Stimulated activated CD8-positive, alpha-beta memory T cell treated with anti-CD3 and anti-CD28 coated beads, Interleukin-12 subunit alpha, Interleukin-12 subunit beta, amount 100 ng/mL, for 1 hour (primary cell): ENCODE measurements at regions not wholly inside any gene's neighbourhood (a gene's known extent, or its start where the extent isn't known, plus 50 kb on each side); places are given as distances from the start of the nearest gene placed in this dataset.

Experiments used
- DNase-seq: peaks from one replicate; pipeline ENCODE4 v3.0.0-alpha.2; 2020; ENCODE audit warnings: low read depth

DNA sequence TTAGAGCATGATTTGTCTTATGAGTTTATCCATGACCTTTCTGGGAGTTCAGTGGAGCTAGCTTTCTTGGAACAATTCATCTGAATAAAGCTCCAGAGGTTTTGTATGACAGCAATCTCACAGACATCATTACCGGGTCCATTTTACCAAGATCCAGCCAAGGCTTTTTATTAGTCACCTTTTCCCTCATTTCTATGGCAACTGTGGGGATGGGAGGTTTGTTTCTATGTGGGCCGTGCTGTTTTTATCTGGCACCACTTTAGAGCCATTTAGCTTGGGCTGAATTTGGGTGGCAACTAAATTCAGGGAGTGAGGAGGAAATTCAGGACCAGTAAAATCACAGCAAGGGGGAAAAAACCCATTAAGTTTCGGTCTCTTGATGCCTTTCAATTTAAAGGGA is 245.7 kb downstream of the NSG2 start:
- no peak for DNase-seq

DNA sequence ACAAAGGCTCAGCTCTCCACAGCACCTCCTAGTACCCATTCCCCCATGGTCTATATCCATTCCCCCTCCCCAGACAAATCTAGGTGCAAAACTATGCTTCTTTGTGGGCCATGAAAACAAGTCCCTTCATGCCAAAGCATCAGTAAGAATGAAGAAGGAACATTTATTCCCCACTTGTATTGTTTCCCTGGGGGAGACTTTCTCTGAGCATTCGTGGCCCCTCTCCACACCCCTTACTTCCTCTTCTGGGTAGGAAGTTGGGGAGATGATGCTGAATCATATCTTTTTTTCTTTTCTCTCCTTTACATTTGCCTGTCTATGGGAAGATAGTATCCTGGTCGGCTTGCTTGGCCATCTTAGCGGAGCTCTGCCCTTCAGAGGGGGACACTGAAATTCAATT is 246.8 kb downstream of the NSG2 start:
- no peak for DNase-seq

DNA sequence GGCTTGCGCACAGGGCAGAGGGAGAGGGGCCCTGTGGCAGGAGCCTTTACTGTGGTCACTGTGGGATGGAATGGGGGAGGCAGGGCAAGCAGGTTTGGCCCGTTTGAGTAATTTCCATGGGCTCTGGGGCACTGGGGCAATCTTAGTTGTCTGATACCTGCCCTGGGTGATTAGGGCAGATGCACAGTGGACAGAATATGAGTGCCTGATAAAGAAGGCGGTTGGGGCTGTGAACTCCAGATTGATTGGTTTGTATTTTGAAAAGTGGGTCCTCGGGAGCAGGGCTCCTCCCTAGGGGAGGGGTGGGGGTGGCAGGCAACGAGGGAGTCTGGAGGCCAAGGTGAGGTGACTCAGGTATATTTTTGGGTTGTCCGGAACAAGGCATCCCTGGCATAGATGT is 247.5 kb downstream of the NSG2 start:
- DNase-seq: no peak

DNA sequence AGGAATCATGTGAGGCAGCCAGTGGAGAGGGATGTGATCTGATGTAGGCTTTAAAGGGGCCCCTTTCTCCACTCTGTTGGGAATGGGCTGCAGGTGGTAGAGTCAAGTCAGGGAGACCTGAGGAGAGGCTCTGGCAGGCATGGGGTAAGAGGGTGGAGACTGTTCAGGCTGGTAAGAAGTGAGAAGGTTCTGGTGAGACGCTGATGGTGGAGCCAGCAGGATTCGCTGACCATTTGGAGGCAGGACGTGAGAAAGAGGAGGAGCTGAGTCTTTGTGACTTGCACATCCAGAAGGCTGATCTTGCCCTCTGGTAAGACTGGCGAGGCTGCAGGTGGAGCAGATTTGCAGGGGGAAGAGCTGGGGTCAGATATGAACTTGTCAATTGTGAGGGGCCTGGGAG is 248.0 kb downstream of the NSG2 start:
- DNase-seq: no peak

DNA sequence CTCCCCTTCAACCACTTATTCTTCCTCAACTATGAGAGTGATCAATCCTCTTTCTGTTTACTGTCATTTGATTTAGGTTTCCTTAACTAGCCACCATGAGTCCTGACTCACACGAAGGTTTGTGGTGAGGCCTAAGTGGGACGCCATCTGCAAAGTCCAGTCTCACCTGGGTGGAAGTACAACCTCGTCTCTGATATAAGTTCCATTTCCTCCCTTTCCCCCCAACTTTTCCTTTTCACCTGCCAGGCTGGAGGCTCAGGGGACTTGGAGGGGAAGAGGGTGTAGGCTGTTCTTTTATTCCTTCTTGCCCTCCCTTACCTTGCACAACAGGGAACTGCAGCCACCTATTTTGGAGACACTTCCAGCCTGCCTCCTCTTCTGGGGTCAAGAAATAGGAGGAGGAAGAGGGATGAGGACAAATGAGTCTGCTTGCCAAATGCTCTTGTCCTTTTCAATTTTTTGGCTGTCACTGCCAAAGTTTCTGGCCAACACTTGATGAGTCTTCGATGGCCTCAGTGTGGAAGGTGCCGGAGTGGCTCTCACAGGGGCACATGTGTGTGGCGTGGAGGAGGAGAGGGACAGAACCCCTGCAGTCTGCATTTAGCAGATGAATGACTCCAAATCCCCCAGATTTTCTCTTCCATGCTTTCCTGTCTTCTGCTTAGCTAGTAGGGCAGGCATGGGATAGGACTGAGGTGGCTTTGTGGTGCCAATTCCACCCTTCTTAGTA is 249.6 kb downstream of the NSG2 start:
- DNase-seq: no peak

DNA sequence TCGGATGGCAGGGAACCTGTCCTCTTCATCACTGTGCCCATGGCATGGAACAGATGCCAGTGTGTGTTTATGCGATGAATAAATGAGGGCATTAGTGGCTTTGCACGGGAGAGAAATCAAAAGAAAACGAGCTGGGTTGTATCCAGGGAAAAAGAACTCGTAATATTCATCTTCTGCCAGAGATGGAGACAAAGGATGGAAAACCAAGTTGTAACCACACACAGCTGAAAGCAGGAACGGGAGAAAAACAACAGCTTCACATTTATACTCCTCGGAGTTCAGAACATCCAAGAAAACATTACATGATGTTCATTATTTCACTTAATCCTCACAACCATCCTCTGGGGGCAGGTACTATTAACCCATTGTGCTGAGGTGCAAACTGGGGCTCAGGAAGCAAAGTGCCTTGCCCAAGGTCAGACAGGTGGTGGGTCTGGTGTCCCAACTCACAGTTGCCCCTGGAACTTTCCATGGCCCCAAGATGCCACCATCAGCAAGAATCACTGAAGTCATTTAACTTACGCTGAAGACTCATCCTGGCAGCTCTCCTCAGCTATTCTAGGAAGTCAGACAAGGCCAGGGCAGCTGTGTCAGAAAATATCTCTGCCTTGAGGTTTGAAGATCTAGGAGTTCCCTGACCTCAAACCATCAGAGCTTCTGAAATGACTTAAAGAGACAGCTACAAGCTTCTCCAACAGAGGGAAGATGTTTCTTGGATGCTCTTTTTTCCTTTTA is 250.4 kb downstream of the NSG2 start:
- DNase-seq: no peak

DNA sequence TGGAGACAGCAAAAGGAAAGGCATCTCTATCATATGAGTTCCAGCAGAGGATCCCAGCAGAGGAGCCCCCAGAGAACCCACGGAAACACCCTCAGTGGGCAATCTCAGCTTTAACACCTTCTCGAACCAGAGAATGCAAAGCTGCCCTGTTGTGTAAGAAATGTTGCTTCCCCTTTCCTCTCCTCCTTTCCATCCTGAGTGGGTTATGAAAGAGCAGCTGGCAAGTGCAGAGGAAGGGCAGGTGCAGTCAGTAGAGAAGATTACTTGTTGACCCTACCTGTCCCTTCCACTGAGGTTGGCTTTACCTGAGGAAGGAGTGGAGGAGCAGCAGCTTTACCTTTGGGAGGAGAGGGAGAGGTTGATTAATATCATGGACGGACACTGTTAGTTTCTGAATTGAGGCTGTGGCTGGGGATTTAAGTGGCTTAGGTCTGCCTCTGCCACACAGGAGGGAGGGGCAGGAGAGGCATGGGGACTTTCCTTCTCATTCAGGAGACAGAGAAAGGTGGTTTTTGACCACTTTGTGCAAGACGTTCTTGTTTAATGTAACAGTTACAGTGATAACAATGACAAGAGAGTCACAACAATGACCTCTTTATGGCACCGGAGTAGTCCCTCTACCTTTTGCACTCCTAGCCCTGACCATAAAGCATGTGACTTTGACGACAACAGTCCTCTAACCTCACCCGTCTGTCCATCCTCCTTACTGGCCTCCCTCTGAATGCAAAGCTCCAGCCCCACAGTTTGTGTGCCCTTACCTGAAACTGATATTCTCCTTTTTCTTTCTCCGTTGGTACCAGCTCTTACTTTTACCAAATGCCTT is 254.8 kb downstream of the NSG2 start:
- no peak for DNase-seq

DNA sequence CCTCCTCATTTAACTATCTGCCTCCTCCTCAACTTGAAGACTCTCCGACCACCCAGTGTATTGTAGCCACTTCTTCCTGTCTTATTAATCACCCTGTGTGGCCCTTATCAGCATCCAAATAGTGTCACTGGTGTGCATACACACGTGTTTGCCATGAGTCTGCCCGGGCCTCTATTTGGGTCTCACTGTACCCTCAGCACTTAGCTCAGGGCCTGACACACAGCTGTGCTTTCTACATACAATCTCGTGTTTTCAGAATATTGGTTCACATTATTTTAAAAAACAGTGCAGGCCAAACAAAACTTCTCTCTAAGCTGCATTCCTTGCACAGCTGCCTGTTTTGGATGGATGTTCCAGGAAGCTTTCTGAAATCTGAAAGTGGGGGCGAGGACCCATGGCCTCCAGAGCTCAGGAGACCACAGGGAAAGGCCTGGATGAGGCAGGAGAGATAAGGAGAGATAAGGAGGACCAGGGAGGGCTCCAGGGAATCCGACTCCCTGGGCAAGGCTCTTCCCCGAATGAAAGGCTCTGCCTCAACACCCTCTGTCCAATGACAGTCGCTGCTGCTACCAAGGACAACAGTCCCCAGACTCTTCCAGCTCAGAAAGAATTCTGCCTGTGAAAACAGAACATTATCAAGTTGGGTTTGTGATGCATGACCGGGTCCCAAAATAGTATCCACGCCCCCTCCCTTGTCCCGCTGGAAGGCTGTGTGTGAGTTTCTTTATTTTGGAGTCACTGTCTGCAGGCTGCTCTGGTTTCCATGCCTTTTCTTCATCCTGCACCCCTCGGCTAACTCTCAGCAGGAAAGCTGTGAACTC is 255.6 kb downstream of the NSG2 start:
- DNase-seq: no peak

DNA sequence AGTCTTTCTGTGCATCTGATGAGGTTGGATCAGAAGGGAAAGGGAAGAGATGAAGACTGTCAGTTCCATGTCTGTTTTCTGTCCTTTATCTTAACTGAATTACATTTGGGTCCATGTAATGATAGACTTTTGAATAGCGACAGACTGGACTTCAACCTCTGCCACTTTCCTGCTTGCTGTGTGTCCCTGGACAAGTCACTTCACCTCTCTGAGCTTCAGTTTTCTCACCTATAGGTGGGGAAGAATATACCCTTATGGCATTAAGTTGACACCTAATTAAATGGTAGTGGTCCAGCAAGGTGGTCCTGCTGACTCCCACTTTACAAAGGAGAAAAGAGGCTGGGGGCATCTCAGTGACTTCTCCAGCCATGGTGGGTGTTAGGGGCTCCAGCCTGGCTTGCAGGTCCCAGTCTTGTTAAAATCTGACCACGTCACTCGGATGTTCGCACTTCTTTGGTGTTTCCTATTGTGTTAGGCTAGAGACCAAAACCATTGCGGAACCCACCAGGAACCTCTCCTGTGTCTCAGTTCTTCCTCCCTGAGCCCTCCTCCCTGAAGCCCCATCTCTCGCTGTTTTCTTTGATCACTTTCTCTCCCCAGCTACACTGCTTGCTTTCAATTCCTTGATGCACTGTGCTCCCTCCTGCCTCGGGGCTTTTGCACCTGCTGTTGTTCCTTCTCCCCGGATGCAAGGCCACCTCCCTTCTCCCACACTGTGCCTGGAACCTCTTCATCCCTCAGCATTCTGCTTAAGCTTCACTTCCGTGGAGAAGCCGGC is 256.5 kb downstream of the NSG2 start:
- DNase-seq: no peak

DNA sequence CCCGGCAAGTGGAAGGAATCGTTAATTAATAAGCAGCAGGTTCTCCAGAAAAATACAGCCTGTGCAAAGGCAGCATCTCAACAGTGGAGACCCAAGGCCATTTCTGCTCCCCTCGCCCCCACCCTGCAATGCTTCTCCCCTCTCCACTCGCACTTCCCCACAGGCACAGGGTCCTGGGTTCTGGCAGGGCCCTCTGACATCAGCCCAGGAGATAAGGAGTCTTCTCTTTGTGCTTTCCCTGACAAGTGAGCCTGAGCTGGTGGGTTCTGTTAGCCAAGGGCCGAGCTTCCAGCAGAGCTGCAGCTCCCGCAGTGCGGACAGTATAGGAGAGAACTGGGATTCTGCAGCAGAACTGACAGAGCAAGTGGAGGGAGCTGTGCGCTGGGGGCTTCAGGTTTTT is 257.5 kb downstream of the NSG2 start:
- no peak for DNase-seq

DNA sequence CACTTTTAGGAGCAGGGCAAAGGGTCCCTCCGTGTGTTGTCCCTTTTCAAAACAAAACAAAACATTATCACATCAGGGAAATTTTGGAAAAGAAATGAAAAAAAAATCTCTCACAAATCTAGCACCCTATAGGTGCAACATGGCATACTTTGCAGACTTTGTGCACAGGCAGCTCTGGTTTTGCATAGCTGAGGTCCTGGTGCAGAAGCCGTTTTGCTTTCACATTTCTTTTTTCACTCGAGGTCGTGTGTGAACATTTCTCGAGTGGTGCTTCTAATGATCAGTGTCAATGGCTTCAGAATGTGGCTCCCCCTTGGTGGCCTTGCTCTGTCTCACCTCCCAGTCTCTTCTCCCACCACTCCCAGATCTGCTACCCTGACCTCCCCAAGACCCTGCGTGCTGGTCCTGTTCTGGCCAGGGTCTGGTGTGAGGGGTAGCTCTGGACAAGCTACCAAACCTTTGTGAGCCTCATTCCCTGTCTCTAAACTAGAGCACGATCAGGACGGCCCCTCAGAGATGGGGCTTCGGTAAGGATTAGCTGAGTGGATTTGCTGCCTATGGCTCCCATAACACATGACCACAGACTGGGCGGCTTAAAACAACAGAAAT is 258.0 kb downstream of the NSG2 start:
- no peak for DNase-seq

DNA sequence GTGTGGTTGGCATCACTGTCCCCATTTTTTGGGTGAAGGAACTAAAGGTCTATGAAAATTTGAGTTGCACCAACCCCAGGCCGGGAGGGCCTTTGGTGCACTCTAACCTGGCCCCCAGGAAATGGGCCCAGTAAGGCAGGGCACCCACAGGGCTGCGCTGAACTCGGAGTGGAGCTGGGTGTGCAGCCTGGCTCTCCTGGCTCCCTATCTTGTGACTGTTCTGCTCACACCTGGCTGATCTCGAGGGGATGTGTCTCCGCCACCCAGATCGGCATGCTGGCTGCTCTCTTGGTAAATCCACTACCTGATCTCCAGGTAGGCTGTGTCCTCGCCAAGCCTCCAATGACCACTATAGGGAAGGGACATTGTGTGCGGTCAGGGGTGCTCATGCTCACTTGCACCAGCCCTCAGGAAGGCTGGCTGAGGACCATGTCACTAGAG is 259.8 kb downstream of the NSG2 start:
- no peak for DNase-seq

DNA sequence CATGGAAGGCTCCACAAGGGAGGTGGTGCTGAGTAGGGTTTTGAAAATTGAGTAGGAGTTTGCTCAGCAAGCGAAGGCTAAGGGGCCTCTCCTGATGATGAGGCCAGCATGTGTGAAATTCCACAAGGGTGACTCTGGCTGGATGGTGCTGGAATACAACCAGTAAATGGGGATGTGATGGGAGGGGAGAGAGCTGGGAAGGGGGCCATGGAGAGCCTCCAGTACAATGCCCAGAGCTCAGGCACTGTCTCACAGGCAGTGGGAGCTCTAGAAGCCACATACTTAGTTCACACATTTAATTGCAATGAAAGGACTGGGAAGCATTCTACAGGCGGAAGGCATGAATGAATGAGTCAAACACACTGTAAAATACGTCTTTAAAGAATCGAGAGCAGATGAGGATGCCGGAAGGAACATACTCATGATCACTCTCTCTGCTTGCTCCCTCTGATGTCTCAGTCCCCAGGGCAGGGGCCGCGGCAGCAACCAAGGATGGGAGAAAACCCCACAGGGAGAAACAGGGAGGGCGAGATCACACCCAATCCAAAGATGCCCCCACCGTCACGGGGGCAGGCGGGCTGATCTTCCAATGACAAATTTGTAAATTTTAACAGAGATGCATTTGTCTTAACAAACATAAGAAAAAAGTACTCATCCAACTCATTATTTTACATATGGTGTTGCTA is 261.0 kb downstream of the NSG2 start:
- DNase-seq: no peak

DNA sequence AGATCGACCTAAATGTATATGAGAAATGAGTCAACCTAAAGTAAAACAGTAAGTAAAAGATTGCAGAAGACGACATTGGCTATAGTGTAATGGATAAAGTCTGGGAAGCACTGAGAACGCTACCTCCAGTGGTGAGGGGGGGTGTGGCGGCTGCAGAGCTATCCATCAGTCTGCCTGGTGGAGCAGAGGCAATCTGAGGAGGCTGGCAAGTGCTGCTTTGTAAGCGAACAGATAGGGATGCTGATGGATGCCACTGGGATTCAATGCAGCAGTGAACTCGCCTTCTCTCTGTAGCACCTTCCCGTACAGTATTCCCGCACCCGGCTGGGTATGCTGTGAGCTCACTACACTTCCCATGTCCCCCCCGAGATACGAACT is 261.5 kb downstream of the NSG2 start:
- DNase-seq: no peak

DNA sequence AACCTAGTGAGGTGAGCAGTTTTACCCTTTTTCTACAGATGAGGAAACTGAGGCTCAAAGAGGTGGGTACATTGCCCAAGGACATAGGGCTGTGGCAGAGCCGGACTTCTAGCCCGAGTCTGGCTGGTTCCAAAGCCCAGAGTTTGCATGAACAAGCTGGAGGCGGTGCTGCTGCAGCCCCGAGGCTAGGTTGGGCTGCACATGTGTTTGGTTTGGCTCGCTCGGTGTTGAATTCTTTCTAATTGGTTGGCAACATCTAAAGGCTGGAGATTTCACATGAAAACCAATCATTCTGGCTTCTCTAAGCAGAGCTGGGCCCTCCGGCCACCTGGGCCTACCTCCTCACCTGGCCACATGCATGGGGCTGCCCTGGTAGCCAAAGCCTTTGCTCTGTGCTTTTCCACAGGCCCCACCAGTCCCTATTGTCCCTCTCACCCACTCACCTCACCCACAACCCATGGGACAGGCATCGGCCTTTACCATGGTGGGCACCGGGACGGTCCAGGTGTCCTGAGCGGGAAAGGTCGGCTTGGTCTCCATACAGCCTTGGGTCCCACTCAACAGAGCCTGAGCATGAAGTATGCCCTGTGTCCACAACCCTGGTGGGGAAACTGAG is 262.3 kb downstream of the NSG2 start:
- DNase-seq: no peak

DNA sequence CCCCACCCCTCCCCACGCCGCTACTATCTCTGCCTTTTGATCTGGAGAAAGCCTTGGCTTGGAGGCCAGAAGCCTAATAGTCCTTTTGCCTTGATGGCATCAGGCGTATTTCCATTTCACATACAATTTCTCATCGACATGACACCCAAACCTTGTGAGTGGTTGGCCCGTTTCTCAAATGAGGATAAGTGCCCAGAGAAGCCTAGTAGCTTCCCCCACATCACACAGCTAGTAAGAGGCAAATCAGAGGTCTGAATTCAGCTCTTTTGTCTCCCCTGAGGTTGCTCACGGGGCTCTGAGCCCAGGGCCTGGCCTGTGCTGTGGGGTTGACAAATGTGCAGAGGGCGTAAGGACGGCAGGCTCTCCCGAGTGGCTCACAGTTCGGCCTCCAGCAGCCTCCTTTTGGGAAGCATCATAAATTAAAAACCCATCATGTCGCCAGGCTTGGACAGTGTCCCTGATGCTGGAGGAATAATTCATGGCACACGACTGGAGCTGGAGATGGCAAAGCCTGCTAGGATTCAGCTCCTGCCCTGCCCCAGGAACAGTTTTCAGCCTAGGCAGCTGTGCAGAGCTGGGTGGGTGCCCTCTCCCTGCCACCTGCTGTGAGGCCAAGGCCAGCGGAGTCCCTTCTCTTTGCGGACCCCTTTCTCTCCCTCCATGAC is 263.8 kb downstream of the NSG2 start:
- no peak for DNase-seq

DNA sequence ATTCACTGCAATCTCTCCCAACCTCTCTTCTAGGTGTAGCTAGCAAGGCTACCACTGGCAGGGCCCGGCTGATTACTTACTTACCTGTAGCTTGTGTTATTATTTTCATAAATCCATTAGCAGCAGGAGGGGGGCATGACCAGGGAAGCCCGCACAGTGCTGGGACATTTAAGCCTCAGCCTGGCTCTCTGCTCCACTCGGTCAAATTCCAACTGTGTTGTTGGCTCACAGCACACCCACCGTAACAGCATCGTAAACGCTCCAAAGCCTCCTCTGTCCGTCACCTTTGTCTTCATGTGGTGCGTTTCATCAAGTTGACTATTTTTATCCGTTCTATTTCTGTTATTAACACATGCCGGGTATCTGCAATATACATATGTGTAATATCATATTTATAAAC is 264.7 kb downstream of the NSG2 start:
- DNase-seq: no peak

DNA sequence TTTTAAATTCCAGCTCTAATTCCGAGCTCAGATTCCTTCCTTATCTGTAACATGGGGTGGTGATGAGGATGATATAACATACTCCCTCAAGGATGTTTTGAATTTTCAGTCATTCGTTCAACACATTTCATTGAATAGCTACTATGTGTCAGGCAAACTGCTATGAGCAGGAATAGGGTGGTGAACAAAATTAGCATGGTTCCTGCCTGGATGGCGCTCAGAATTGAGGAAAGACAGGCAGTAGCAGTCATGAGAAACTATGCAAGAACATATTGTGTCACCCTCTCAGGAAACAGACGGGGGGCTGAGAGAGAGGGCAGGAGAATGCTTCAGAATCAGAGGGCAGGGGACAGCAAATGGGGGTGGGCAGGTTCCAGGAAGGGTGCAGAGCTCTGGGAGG is 265.2 kb downstream of the NSG2 start:
- DNase-seq: no peak

DNA sequence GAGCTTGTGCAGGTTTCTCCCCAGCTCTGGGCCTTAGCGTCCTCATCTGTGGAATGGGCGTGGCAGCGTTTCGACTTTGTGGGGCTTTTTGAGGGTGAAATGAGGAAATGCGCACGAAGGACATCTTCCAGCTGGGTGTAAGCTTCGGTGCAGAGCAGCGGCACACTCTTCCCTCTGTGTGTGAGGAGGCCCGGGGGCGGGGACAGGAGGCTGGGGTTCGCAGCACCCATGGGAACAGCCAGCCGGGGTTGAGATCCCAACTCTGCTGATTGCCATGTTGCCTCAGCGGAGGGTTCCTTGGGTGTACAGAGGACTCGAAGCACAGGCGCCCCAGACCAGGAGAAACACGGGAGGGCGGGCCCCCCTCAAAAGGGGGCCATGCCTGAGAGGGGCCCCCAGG is 265.6 kb downstream of the NSG2 start:
- no peak for DNase-seq
